GM21526 (cell line): ENCODE measurements at regions not wholly inside any gene's neighbourhood (a gene's known extent, or its start where the extent isn't known, plus 50 kb on each side); places are given as distances from the start of the nearest gene placed in this dataset.

ENCODE experiments used
- ATAC-seq: cut with Tn5 transposase; IDR thresholded peaks from one replicate; pipeline ENCODE4 v1.9.1; 2021; ENCODE audit warnings: moderate library complexity; ENCODE audit not compliant: unreplicated experiment, low FRiP score

DNA sequence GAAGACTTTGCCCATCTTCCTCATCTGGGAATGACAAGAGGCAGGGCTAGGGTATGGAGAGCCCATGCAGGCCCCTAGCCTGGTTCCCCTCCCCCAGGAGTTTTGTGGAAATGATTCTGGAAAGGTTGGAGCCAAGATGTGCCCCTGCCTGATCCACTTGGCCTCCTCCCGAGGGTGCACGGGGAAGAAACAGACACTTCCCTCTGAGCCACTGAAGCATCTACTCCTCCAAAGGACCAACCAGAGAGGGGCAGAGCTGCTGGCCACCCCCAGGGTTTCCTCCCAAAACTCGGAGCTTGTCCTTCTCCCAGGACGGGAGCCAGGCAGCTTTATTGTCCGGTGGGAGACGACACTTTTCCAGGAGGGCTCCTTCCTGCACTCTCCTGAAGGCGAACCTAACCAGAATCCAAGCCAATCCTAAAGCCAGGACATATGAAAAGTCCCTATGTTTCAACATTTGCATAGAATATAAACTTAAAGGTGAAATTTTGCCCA, 149.2 kb upstream of the COPS8 start:
- ATAC-seq = no peak

DNA sequence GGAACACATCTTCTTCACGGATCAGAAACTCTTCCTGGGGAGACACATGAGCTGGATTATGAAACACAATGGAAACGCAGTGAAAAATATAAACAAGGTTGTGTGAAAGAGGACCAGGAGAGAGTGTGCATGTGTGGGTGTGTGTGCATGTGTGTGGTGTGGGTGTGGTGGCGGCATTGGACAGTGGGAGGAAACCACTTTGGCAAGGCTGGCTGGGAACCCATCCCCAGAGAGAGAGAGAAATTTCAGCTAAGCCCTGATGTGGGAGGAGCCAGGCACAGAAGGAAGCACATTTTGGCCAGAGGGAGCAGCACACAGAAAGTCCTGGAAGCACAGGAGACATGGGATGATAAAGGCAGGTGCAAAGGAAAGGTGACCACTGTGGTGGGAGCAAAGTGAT, 147.6 kb upstream of the COPS8 start:
- ATAC-seq = no peak

DNA sequence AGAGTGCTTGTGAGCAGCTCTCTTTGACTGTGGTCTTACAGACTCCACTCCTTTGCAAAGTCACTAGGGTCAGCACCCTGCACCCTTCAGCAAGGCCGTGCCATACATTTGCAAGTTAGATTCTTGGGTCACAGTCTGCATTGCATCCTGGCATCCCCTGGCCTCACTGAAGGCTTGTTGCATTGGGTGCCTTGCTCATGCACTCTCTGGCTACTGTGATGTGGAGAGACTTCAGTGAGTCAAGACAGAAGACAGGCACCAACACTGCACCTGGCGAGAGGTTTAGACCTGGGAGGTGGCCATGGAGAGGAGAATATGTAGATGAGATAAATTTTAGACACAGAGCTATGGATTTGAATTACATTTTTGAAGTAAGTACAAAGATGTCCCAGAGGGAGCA, 146.4 kb upstream of the COPS8 start:
- no peak for ATAC-seq

DNA sequence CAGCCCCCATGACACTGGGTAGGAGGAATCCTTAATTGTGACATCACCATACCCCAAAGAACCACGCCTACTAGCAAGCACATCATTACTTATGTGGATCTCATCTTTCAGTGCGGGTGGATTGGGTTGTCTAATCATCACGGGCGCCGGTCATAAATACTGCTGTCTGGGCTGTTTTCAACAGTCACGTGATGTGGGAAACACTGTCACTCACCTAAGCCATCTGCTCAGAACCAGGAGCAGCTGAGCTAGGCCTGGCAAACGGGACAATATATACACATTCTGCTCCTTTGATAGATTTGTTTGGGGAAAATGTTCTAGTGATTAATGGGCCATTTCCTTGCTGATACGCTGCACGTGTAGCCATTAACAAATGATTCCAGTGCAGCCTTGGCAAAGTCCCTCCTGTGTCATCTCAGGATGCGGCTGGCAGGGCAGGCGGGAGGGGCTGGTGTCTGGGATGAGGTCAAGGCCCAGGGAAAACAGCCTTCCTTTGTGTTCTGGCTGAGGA, 145.9 kb upstream of the COPS8 start:
- no peak for ATAC-seq

DNA sequence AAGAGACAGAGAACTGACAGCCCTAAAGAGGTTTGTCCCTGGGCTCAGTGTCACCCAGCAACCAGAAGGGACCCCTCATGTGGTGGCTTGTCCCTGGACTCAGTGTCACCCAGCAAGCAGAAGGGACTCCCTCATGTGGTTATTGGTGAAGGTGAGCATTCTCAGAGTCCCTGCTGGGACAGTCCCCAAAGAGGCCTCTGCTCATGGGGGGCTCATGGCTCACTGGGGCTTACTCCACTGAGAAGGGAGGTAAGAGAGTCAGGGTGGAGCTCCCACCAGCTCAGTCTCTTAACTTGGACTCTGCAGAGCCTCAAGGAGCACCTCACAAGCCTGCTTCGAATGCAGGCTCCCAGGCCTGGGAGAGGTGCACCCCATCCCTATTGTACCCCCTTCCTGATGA, 145.2 kb upstream of the COPS8 start:
- no peak for ATAC-seq

- no peak for ATAC-seq
Observed at GRCh38 chr2:236940916-236941520, 144.7 kb upstream of the COPS8 start.

- no peak for ATAC-seq
Observed at GRCh38 chr2:236941551-236941950, 144.1 kb upstream of the COPS8 start.

DNA sequence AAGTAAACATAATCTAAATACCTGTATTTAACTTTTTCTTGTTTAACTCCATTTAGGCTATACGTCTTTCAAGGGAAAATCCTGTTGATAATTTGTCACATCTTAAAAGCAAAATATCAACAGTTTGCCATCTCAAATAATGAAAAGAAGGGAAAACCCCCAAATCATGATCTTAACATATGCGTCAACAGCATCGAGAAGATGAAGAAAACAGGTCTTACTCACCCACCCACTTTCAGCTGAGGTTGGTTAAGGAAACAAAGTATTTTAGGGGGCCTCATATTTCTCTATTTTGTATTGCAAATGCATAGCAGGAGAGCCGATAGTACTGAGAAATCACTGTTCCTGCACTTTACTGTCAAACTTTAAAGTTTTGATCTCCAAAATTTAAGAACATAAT, 143.1 kb upstream of the COPS8 start:
- ATAC-seq = no peak

DNA sequence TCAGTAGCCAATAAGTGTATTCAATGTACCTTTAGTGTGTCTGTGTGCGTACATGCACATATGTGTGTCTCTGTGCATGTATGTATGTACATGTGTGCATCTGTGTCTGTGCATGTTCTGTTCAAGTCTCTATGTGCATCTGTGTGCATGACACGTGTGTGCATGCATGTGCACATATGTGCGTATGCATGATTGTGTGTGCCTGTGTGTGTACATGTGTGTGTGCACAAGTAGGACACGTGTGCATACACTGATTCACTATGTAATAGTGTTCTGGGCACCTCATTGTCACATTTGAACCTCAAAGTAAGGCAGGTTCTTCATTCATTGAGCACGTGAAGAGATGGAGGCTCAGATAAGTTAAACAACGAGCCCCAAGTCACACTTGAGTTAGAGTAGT, 142.6 kb upstream of the COPS8 start:
- no peak for ATAC-seq

GRCh38 chr2:236943841-236944513, 141.7 kb upstream of the COPS8 start:
- no peak for ATAC-seq

DNA sequence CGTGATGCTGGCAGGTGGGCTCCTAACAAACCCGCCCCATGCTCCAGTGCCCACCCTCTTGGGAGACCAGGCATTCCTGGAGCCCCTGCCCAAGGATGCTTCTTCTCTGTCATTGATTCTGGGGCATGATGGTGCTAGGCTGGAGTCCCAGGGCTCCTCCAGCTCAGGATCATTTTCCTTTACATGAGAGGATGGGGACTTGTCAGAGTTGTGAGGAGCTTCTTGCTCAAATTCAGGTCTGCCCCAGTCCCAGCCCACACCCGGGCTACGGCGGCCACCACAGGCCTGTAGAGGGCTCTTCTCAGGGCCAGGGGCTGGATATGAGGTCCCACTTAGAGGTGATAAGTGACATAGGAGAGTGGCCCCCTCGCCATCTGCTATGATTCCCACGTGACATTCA, 141.1 kb upstream of the COPS8 start:
- no peak for ATAC-seq

DNA sequence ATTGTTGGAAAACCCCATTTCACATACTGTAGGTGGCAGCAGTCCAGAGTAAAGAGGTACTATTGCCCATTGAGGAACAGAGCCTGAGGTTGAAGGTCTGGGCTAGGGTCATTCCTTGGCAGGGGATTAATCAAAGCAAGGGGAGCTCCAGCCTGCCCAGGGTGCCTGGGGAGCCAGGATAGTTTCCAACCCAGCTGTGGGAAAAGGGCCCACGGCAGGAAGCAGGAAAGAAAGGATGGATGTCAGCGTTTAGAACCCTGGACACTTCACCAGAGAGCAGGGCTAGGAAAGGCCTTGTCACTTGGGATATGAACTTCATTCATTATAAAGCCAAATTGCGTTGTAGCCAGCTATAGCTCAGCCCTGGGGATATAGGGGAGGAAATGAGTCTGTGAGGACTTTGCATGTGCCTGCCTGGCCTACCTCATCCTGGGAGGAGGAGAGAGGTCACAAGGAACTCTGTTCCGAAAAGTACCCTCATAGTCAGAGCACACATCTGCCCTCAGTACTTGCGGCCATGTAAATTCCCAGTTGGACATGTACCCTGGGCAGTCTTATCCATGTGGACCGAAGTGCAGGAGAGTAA, 140.2 kb upstream of the COPS8 start:
- ATAC-seq = no peak

GRCh38 chr2:236946871-236947270, 138.8 kb upstream of the COPS8 start:
- ATAC-seq = no peak

- ATAC-seq = no peak
Observed at GRCh38 chr2:236947294-236947693, 138.4 kb upstream of the COPS8 start.

DNA sequence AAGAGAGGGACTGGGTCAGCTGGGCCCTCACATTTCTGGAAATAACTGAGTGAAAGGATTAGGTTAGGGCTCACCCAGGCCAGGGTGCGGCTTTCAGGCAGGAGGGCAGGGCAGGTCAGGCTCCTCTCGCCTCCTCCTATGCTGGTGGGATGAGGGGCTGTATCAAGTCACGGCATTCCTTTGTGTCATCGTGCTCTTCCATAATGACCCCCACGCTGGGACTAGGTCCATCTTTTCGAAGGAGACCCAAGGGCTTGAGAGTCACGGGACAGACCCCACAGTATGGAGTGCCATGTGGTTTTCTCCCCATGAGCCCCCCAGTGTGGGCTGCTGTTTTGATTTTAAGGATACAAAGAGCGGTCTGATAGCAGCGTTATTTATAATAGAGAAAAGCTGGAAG, 137.8 kb upstream of the COPS8 start:
- no peak for ATAC-seq

- ATAC-seq = no peak
Observed at GRCh38 chr2:236949089-236949905, 136.4 kb upstream of the COPS8 start.

DNA sequence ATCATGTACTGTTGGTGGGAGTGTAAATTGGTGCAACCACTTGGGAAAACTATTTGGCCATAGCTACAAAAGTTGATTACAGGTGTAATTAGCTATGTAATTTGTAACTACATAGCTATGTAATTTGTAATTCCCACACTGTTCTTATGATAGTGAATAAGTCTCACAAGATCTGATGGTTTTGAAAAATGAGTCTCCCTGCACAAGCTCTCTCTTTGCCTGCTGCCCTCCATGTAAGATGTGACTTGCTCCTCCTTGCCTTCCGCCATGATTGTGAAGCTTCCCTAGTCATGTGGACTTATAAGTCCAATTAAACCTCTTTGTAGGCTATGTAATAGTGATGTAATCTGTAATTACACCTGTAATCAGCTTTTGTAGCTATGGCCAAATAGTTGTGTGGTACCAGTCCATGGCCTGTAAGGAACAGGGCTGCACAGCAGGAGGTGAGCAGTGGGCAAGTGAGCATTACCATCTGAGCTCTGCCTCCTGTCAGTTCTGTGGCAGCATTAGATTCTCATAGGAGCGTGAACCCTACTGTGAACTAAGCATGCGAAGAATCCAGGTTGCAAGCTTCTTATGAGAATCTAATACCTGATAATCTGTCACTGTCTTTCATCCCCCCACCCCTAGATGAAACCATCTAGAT, 133.7 kb upstream of the COPS8 start:
- no peak for ATAC-seq

- no peak for ATAC-seq
Observed at GRCh38 chr2:236954641-236955040, 131.0 kb upstream of the COPS8 start.

GRCh38 chr2:236955521-236956030, 130.1 kb upstream of the COPS8 start:
- no peak for ATAC-seq

- ATAC-seq = no peak
Observed at GRCh38 chr2:236956031-236956618, 129.6 kb upstream of the COPS8 start.
